NT2/D1 (cell line): ENCODE measurements at regions not wholly inside any gene's neighbourhood (a gene's known extent, or its start where the extent isn't known, plus 50 kb on each side); places are given as distances from the start of the nearest gene placed in this dataset.

Source experiments
- SUZ12 ChIP-seq: IDR thresholded peaks from 2 replicates; pipeline ENCODE4 v1.6.1; 2011; ENCODE audit not compliant: insufficient read length, insufficient read depth; ENCODE audit errors: extremely low read depth
- YY1 ChIP-seq: IDR thresholded peaks from 2 replicates; pipeline ENCODE4 v1.6.1; 2011; ENCODE audit not compliant: insufficient read length, insufficient read depth
- ZNF274 ChIP-seq: IDR thresholded peaks from 2 replicates; pipeline ENCODE4 v1.6.1; 2011; ENCODE audit warnings: mild to moderate bottlenecking, low read depth, low read length

DNA sequence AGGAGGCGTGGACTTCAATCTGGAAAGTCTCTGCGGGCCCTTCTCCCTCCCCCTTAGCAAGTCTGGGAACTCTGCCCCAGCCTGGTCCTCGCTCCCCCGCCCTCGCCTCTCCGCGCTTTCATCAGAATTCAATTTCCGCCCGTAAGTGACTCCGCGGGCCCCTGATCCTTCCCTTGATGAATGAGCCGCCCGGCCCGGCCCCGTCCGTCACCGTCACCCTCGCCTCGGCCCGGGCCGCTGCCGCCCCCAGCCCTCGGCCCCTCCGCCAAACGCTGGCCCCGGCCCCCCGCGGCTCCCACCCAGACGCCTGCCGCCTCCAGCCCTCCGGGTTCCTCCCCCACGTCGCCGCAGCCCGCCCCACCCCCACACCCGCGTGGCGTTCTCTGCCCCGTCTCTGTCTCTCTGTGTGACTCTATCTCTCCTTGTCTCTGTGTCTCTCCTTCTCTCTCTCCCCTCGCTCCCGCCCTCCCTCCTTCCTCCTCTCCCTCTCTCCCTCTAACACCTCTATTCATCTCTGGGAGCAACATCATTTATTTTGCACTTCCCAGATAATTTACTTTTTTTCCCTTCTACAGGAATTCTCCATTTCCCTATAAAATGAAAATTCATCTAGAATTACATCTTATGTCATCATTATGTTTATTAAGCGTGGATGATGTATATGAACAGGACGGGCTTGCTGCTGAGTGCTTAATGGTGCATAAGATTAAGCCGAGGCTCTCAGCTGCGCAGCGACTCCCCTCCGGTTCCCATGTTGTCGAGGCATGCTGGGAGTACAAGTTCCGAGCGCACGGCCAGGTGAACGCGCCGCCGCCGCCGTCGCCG is 91.2 kb upstream of the PAX2 start:
- TF ChIP-seq YY1 (no peak), SUZ12 (no peak), ZNF274 (no peak)
